ENCODE measurements at regions not wholly inside any gene's neighbourhood (a gene's known extent, or its start where the extent isn't known, plus 50 kb on each side); places are given as distances from the start of the nearest gene placed in this dataset.

DNA sequence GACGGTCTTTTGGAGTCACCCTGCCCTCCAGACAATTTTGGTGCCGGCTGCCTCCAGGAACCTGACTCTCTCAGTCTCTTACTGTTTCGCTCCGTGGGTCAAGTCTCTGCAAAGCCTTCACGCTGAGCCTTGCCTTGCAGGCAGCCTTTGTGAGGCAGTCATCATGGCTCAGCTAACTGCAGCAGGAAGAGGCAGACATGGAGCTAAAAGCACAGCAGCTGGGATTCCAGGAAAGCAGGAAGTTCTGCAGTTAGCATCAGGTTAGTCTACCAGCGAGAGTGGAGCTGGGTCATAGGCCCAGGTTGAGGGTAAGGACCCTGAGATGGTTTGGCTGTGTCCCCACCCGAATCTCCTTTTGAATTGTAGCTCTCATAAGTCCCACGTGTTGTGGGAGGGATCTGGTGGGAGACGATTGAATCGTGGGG is 305.4 kb downstream of the PCNX1 start:
- Histone ChIP-seq H3K4me2 (ENCODE audit: insufficient read depth, low read length) (no peak overlapping the region), H3K27me3 (ENCODE audit: control insufficient read depth in 2 of 2, insufficient read depth in 2 of 2, low read length in 2 of 2) (peaks cover 0 to 2% of the 10 kb centered on the region in 2 experiments), H3K4me3 (replicated peaks in 1 of 3; ENCODE audit: insufficient read depth in 1 of 3, low read depth in 1 of 3, low read length in 3 of 3) (no peak overlapping the region), H3K9me1 (replicated peaks; ENCODE audit: control insufficient read depth, extremely low read depth, insufficient read depth, low read length) (no peaks in the 10 kb centered on the region), H2AFZ (ENCODE audit: low read depth, low read length) (no peak overlapping the region), H4K20me1 (replicated peaks; ENCODE audit: control insufficient read depth, extremely low read depth, insufficient read depth, low read length) (no peaks in the 10 kb centered on the region), H3K36me3 (ENCODE audit: control insufficient read depth in 2 of 2, extremely low read depth in 1 of 2, insufficient read depth in 2 of 2, low read length in 2 of 2) (no peaks in the 10 kb centered on the region), H3K9me3 (replicated peaks; ENCODE audit: control insufficient read depth, insufficient read depth, low read length) (no peaks in the 10 kb centered on the region), H3K79me2 (ENCODE audit: control insufficient read depth, insufficient read depth, low read length) (no peaks in the 10 kb centered on the region), H3K27ac (ENCODE audit: insufficient read depth, low read depth, low read length) (no peak overlapping the region), H3K4me1 (ENCODE audit: control insufficient read depth, extremely low read depth, insufficient read depth, low read length) (no peaks in the 10 kb centered on the region), H3K9ac (replicated peaks; ENCODE audit: extremely low read depth, insufficient read depth, low read length) (no peak overlapping the region)
- FAIRE-seq, result no peak
- ChIA-PET POLR2A (no interaction called here), CTCF (interaction anchor here (1.0 to 1.4 kb wide), 2 partner anchors 15 to 540 kb away, joined by 3 to 5 read pairs; no protein-coding TSS in a partner anchor)
- TF ChIP-seq MYC (IDR thresholded peaks at IDR 0.05; ENCODE audit: low read depth, low read length), result no peak
- TF ChIP-seq FOS (IDR thresholded peaks at IDR 0.05; ENCODE audit: borderline replicate concordance, insufficient read depth, low read length), result no peak
- TF ChIP-seq, protein P1, sequence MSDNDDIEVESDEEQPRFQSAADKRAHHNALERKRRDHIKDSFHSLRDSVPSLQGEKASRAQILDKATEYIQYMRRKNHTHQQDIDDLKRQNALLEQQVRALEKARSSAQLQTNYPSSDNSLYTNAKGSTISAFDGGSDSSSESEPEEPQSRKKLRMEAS (IDR thresholded peaks at IDR 0.05; ENCODE audit: insufficient read depth, insufficient read length), result no peak
- no peak for TF ChIP-seq POLR2A (IDR thresholded peaks at IDR 0.05; ENCODE audit: low read depth, low read length)
- no peak for TF ChIP-seq JUN (IDR thresholded peaks at IDR 0.05; ENCODE audit: borderline replicate concordance, insufficient read depth, insufficient read length, low read depth)
- TF ChIP-seq, protein P2, sequence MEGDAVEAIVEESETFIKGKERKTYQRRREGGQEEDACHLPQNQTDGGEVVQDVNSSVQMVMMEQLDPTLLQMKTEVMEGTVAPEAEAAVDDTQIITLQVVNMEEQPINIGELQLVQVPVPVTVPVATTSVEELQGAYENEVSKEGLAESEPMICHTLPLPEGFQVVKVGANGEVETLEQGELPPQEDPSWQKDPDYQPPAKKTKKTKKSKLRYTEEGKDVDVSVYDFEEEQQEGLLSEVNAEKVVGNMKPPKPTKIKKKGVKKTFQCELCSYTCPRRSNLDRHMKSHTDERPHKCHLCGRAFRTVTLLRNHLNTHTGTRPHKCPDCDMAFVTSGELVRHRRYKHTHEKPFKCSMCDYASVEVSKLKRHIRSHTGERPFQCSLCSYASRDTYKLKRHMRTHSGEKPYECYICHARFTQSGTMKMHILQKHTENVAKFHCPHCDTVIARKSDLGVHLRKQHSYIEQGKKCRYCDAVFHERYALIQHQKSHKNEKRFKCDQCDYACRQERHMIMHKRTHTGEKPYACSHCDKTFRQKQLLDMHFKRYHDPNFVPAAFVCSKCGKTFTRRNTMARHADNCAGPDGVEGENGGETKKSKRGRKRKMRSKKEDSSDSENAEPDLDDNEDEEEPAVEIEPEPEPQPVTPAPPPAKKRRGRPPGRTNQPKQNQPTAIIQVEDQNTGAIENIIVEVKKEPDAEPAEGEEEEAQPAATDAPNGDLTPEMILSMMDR (IDR thresholded peaks at IDR 0.05; ENCODE audit: extremely low read depth in 1 of 2, insufficient read depth in 1 of 2, low read depth in 1 of 2, low read length in 2 of 2), result no peak
- TF ChIP-seq EZH2 (IDR thresholded peaks at IDR 0.05; ENCODE audit: borderline replicate concordance, low read depth, low read length, severe bottlenecking), result no peak
- no peak for TF ChIP-seq POLR2AphosphoS5 (IDR thresholded peaks at IDR 0.05; ENCODE audit: insufficient read depth, low read depth, low read length)
- no peak for TF ChIP-seq GATA2 (IDR thresholded peaks at IDR 0.05; ENCODE audit: insufficient read depth, insufficient read length, low read depth, low read length)
- intact Hi-C loops (cut with micrococcal nuclease), result no loop called here
- no TSS peak for BruUV-seq (replicated peaks)
- dilution Hi-C loops (cut with MboI; ENCODE audit: extremely low pct_ligation_motif_present, low sequenced_read_pairs), result no loop called here
- no peak for DNase-seq (ENCODE audit: low read depth, low spot score)
